HG03196 (cell line): ENCODE measurements at regions not wholly inside any gene's neighbourhood (a gene's known extent, or its start where the extent isn't known, plus 50 kb on each side); places are given as distances from the start of the nearest gene placed in this dataset.

Source experiments
- ATAC-seq: cut with Tn5 transposase; IDR thresholded peaks from one replicate; pipeline ENCODE4 v1.9.1; 2021; ENCODE audit not compliant: unreplicated experiment

GRCh38 chr1:191134796-191135195 lies 657.1 kb upstream of the BRINP3 start:
- no peak for ATAC-seq

- ATAC-seq: no peak
Observed at GRCh38 chr1:191140038-191140437, 662.4 kb upstream of the BRINP3 start.

GRCh38 chr1:191142748-191143147 lies 665.1 kb upstream of the BRINP3 start:
- no peak for ATAC-seq

GRCh38 chr1:191145834-191146233 lies 668.2 kb upstream of the BRINP3 start:
- ATAC-seq: no peak

GRCh38 chr1:191151321-191151807 lies 673.7 kb upstream of the BRINP3 start:
- ATAC-seq: no peak

GRCh38 chr1:191152776-191153175 lies 675.1 kb upstream of the BRINP3 start:
- no peak for ATAC-seq

GRCh38 chr1:191155178-191155577 lies 677.5 kb upstream of the BRINP3 start:
- no peak for ATAC-seq

- no peak for ATAC-seq
Observed at GRCh38 chr1:191160837-191161236, 683.2 kb upstream of the BRINP3 start.

- no peak for ATAC-seq
Observed at GRCh38 chr1:191162762-191163161, 685.1 kb upstream of the BRINP3 start.

- no peak for ATAC-seq
Observed at GRCh38 chr1:191163621-191164020, 686.0 kb upstream of the BRINP3 start.

- peak; percentile 99 for ATAC-seq
Observed at GRCh38 chr1:191174298-191174697, 696.6 kb upstream of the BRINP3 start.

GRCh38 chr1:191176131-191176530 lies 698.5 kb upstream of the BRINP3 start:
- no peak for ATAC-seq

GRCh38 chr1:191206513-191207207 lies 729.0 kb upstream of the BRINP3 start:
- no peak for ATAC-seq

GRCh38 chr1:191222206-191222605 lies 744.5 kb upstream of the BRINP3 start:
- ATAC-seq: no peak

- ATAC-seq: no peak
Observed at GRCh38 chr1:191240925-191241324, 763.3 kb upstream of the BRINP3 start.

GRCh38 chr1:191255354-191256054 lies 777.8 kb upstream of the BRINP3 start:
- ATAC-seq: no peak

GRCh38 chr1:191256917-191257316 lies 779.3 kb upstream of the BRINP3 start:
- no peak for ATAC-seq

- no peak for ATAC-seq
Observed at GRCh38 chr1:191260056-191260455, 782.4 kb upstream of the BRINP3 start.

- ATAC-seq: no peak
Observed at GRCh38 chr1:191261111-191261510, 783.4 kb upstream of the BRINP3 start.

GRCh38 chr1:191279266-191279800 lies 801.7 kb upstream of the BRINP3 start:
- no peak for ATAC-seq

GRCh38 chr1:191284175-191284574 lies 806.5 kb upstream of the BRINP3 start:
- no peak for ATAC-seq

GRCh38 chr1:191290441-191290840 lies 812.8 kb upstream of the BRINP3 start:
- ATAC-seq: no peak
